Neuronal stem cell (in vitro differentiated cells): ENCODE measurements at regions not wholly inside any gene's neighbourhood (a gene's known extent, or its start where the extent isn't known, plus 50 kb on each side); places are given as distances from the start of the nearest gene placed in this dataset.
A peak's percentile ranks its signal among the peaks of the same experiment; 100 is the strongest.

Experiments
- DNase-seq: peaks from one replicate; pipeline ENCODE4 v3.0.0-alpha.2; 2013; ENCODE audit warnings: low spot score
- H2AFZ ChIP-seq: one replicate; pipeline ENCODE4 v1.6.1; 2013; ENCODE audit warnings: mild to moderate bottlenecking, low read length, inconsistent platforms
- H2AK5ac ChIP-seq: 2 replicates; pipeline ENCODE4 v1.6.1; 2013; ENCODE audit warnings: low read depth, mild to moderate bottlenecking, inconsistent platforms, low read length, moderate library complexity, mixed read lengths
- H2BK120ac ChIP-seq: 2 replicates; pipeline ENCODE4 v1.6.1; 2013; ENCODE audit warnings: low read depth, mild to moderate bottlenecking, inconsistent platforms, low read length, moderate library complexity, mixed read lengths
- H2BK12ac ChIP-seq: one replicate; pipeline ENCODE4 v1.6.1; 2013; ENCODE audit warnings: low read length, inconsistent platforms
- H2BK15ac ChIP-seq: 2 replicates; pipeline ENCODE4 v1.6.1; 2013; ENCODE audit warnings: mild to moderate bottlenecking, low read length, inconsistent platforms, mixed read lengths
- H2BK5ac ChIP-seq: one replicate; pipeline ENCODE4 v1.6.1; 2013; ENCODE audit warnings: inconsistent platforms, mild to moderate bottlenecking, low read length, moderate library complexity
- H3K14ac ChIP-seq: one replicate; pipeline ENCODE4 v1.6.1; 2013; ENCODE audit warnings: low read length, inconsistent platforms
- H3K18ac ChIP-seq: 2 replicates; pipeline ENCODE4 v1.6.1; 2013; ENCODE audit warnings: low read length, inconsistent platforms
- H3K23ac ChIP-seq: 2 replicates; pipeline ENCODE4 v1.6.1; 2013; ENCODE audit warnings: low read depth, mild to moderate bottlenecking, mixed read lengths, low read length, inconsistent platforms; ENCODE audit not compliant: poor library complexity
- H3K27ac ChIP-seq: replicated peaks from 3 replicates; pipeline ENCODE4 v1.5.1; 2013; ENCODE audit warnings: low read length, inconsistent platforms
- H3K27me3 ChIP-seq, 3 experiments: 2 replicates each; pipeline ENCODE4 v1.6.1; 2013; ENCODE audit warnings: low read length in 3 of 3, mild to moderate bottlenecking in 2 of 3, inconsistent platforms in 1 of 3, low read depth in 1 of 3, mixed read lengths in 1 of 3, moderate library complexity in 1 of 3; ENCODE audit not compliant: control insufficient read depth in 3 of 3, insufficient read depth in 3 of 3
- H3K36me3 ChIP-seq, 2 donors: replicated peaks in 1 of 2; 2 replicates each; pipeline ENCODE4 v1.6.1; 2013; ENCODE audit warnings: low read length in 2 of 2; ENCODE audit not compliant: control insufficient read depth in 2 of 2, insufficient read depth in 2 of 2
- H3K4ac ChIP-seq: 2 replicates; pipeline ENCODE4 v1.6.1; 2013; ENCODE audit warnings: inconsistent platforms, mild to moderate bottlenecking, low read length, moderate library complexity
- H3K4me1 ChIP-seq, 2 donors: 1 replicate in 1 of 2; 2 replicates in 1 of 2; pipeline ENCODE4 v1.6.1; 2013; ENCODE audit warnings: low read length in 2 of 2, low read depth in 1 of 2; ENCODE audit not compliant: control insufficient read depth in 2 of 2, insufficient read depth in 1 of 2
- H3K4me2 ChIP-seq: one replicate; pipeline ENCODE4 v1.6.1; 2013; ENCODE audit warnings: mild to moderate bottlenecking, low read length, inconsistent platforms; ENCODE audit not compliant: insufficient read depth, poor library complexity, severe bottlenecking
- H3K4me3 ChIP-seq, 2 donors: 2 replicates each; pipeline ENCODE4 v1.5.1; 2013; ENCODE audit warnings: low read length in 2 of 2, mild to moderate bottlenecking in 2 of 2, inconsistent platforms in 1 of 2, moderate library complexity in 1 of 2
- H3K79me1 ChIP-seq: one replicate; pipeline ENCODE4 v1.6.1; 2013; ENCODE audit warnings: low read depth, mild to moderate bottlenecking, inconsistent platforms, low read length, moderate library complexity
- H3K9ac ChIP-seq: one replicate; pipeline ENCODE4 v1.6.1; 2013; ENCODE audit warnings: mild to moderate bottlenecking, low read depth, low read length, inconsistent platforms; ENCODE audit not compliant: poor library complexity
- H3K9me3 ChIP-seq, 2 donors: replicated peaks in 1 of 2; 2 replicates each; pipeline versions ENCODE3 to v1.6.1; 2013; ENCODE audit warnings: low read length in 2 of 2, mild to moderate bottlenecking in 2 of 2, inconsistent platforms in 1 of 2, low read depth in 1 of 2, mixed read lengths in 1 of 2, moderate library complexity in 1 of 2; ENCODE audit not compliant: control insufficient read depth in 2 of 2, insufficient read depth in 1 of 2
- H4K8ac ChIP-seq: one replicate; pipeline ENCODE4 v1.6.1; 2013; ENCODE audit warnings: low read depth, mild to moderate bottlenecking, inconsistent platforms, low read length, moderate library complexity
- H4K91ac ChIP-seq: one replicate; pipeline ENCODE4 v1.6.1; 2013; ENCODE audit warnings: low read length, low read depth, mild to moderate bottlenecking, inconsistent platforms; ENCODE audit not compliant: poor library complexity
- WGBS, 2 donors: extraction: QIAGEN DNeasy Blood & Tissue Kit; methylation state at CpG; one replicate each; pipeline ENCODE4 v1.1.7; 2013; ENCODE audit warnings: missing lambda C conversion rate in 2 of 2, mixed read lengths in 1 of 2; ENCODE audit not compliant: insufficient read length in 2 of 2, insufficient replicate concordance in 1 of 2; ENCODE audit errors: extremely low coverage in 2 of 2; 5-methylcytosine and 5-hydroxymethylcytosine counted together

DNA sequence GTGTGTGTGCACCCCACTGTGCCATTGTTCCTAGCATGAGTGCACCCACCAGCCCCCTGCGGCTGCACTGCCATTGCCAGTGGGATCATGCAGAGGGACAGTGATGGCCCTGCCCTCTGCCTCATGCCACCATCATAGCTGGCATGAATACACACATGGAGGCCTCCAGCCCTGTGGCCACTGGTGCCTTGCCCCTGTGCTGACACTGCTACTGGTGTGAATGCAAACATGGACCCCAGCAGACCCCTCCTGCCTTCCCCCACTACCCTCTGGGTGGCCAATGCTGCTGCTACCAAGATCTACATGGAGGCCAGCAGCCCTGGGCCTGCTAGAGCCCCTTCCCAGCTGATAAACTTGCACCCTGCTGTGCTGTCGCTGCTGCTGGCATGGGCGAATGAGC is 995.5 kb upstream of the GOT2 start:
- Histone ChIP-seq H4K8ac (no peak overlapping the region), H2AFZ (no peak overlapping the region), H2BK15ac (no peak overlapping the region), H3K4me1 (no peaks in the 10 kb centered on the region), H3K14ac (peak overlapping the region; percentile 14), H3K23ac (no peak overlapping the region), H3K79me1 (no peaks in the 10 kb centered on the region), H3K27ac (no peak overlapping the region), H2BK12ac (no peak overlapping the region), H3K4ac (no peak overlapping the region), H3K4me3 (no peak overlapping the region), H4K91ac (no peak overlapping the region), H3K27me3 (no peaks in the 10 kb centered on the region), H3K4me2 (no peak overlapping the region), H3K36me3 (no peaks in the 10 kb centered on the region), H2BK120ac (no peak overlapping the region), H3K9ac (peak overlapping the region; percentile 34), H2AK5ac (no peak overlapping the region), H3K9me3 (no peaks in the 10 kb centered on the region), H3K18ac (peak overlapping the region; percentile 63), H2BK5ac (no peak overlapping the region)
- WGBS, 2 donors: no CpG with 5 or more reads among the region's 3 CpGs
- no peak for DNase-seq

DNA sequence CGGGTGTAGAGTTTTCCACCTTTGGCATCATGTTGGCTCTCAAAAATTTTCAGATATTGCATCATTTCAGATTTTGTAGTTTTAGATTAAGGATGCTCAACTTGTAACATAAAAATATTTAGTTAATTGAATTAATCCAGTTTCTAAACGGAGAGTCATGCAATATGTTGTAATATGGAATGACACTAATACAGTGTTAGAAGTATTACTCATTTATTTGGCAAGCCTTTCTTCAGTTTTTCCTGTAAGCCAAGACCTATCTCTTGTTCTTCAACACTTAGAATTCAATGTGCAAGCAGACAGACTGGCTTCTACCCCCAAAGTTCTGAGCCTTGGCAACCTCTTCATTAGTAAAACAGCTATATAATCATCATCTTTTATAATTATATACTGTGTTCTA is 985.0 kb upstream of the GOT2 start:
- Histone ChIP-seq H3K79me1 (no peaks in the 10 kb centered on the region), H2BK5ac (no peak overlapping the region), H3K27ac (no peak overlapping the region), H2BK120ac (no peak overlapping the region), H2AK5ac (no peak overlapping the region), H3K9me3 (no peaks in the 10 kb centered on the region), H3K4me1 (no peaks in the 10 kb centered on the region), H3K27me3 (no peaks in the 10 kb centered on the region), H3K9ac (no peak overlapping the region), H4K8ac (no peak overlapping the region), H2AFZ (no peak overlapping the region), H3K14ac (no peak overlapping the region), H2BK12ac (no peak overlapping the region), H4K91ac (no peak overlapping the region), H3K18ac (no peak overlapping the region), H3K4me3 (no peak overlapping the region), H2BK15ac (no peak overlapping the region), H3K4ac (no peak overlapping the region), H3K4me2 (no peak overlapping the region), H3K36me3 (no peaks in the 10 kb centered on the region), H3K23ac (no peak overlapping the region)
- no peak for DNase-seq
- no CpG with 5 or more reads among the region's 2 CpGs for WGBS, 2 donors

DNA sequence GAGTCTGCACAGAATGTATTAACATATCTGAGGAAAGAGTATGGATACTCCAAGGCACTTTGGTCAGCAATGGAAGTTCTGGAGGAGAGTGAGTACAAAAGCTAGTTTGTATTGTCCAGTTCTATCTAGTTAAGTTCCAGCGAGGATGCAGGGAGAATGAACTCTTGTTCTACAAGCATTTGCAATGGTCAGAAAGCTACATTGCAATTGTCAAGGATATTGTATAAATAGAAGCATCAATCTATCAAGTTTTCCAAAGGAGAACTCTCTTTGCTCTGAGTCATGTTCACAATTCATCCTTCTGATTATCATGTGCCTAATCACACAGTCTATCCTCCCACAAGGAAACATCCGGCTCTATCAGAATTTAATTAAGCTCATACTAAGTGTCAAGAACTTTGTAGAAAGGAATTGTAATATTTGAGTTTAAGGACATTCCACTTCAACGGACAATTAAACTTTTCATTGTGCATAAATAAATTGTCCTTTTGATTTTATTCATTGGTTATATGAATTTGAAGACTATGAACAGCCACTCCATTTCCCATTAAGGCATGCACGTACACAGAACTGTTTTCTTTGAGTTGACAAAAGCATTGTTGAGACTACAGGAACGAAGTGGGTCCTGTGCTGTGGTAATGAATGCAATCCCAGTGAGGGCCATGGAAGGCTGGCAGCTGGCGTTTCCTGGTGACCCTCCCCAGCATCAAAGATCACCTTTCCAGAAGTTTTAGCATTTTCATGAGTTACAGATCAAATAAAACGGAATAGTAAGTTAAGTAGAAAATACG is 973.5 kb upstream of the GOT2 start:
- Histone ChIP-seq H3K4me2 (no peak overlapping the region), H2BK120ac (no peak overlapping the region), H3K14ac (no peak overlapping the region), H3K9ac (no peak overlapping the region), H2BK15ac (no peak overlapping the region), H2BK12ac (no peak overlapping the region), H3K27me3 (no peaks in the 10 kb centered on the region), H3K4me1 (peaks cover 0 to 1% of the 10 kb centered on the region in 2 donors), H2BK5ac (no peak overlapping the region), H3K4me3 (no peak overlapping the region), H3K9me3 (peaks cover 0 to 2% of the 10 kb centered on the region in 2 donors), H3K79me1 (no peaks in the 10 kb centered on the region), H4K8ac (no peak overlapping the region), H3K23ac (no peak overlapping the region), H2AFZ (peak overlapping the region; percentile 38), H2AK5ac (no peak overlapping the region), H3K27ac (no peak overlapping the region), H3K4ac (no peak overlapping the region), H3K18ac (no peak overlapping the region), H4K91ac (no peak overlapping the region), H3K36me3 (no peaks in the 10 kb centered on the region)
- DNase-seq: no peak
- WGBS, 2 donors: no CpG with 5 or more reads among the region's 8 CpGs

DNA sequence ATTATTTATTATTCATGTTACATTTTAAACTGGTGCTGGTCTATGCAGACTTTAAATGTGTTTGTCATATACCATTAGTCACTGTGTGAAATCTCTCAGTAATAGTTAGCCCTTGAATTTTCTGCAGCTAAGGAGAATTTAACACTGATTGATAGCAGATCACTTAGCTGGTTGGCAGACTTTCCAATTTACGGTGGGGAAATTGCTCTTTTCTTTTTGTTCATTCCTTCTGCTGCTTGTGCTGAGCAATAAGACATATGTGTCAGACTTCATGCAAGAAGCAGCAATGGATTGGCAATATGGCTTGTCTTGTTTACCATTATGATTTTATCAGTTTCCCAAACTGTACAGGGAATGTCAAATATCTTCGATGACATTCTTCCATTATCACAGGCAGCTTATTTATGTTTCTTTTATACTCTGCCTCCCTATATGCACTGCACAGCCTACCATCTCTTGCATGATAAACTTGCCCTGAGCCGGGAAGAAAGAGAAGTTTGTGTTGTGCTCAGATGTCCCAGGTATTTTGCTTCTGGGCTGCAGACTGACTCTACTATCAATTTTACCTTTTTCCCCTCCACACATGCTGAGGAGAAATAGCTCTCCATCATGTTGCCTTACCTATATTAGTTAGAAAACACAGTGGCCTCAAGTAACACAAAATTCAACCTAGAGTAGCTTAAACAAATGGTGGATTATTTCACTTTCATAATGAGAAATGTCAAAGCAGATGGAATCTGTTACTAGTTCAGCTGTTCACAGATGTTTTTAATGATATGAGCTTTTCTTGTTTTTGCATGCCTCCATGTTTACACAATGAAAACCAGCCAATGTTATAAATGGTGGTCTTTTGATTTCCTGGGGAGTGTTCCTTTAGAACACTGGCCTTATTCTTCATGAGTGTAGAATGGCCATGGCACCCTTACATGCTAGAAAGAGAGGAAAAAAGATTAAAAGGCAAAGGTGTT is 968.1 kb upstream of the GOT2 start:
- WGBS, 2 donors: no CpG with 5 or more reads among the region's 3 CpGs
- no peak overlapping the region for H2AK5ac ChIP-seq
- H3K4me2 ChIP-seq: no peak overlapping the region
- no peak overlapping the region for H4K91ac ChIP-seq
- H3K4ac ChIP-seq: no peak overlapping the region
- H3K27ac ChIP-seq: no peak overlapping the region
- H2BK15ac ChIP-seq: no peak overlapping the region
- no peaks in the 10 kb centered on the region for H3K36me3 ChIP-seq
- H3K9ac ChIP-seq: no peak overlapping the region
- H3K18ac ChIP-seq: no peak overlapping the region
- no peak overlapping the region for H4K8ac ChIP-seq
- no peak overlapping the region for H3K14ac ChIP-seq
- no peak for DNase-seq
- no peak overlapping the region for H2BK120ac ChIP-seq
- H2BK5ac ChIP-seq: no peak overlapping the region
- H3K4me3 ChIP-seq: no peak overlapping the region
- H3K9me3 ChIP-seq: no peaks in the 10 kb centered on the region
- no peak overlapping the region for H2AFZ ChIP-seq
- H2BK12ac ChIP-seq: no peak overlapping the region
- H3K79me1 ChIP-seq: no peaks in the 10 kb centered on the region
- H3K4me1 ChIP-seq: no peaks in the 10 kb centered on the region
- no peaks in the 10 kb centered on the region for H3K27me3 ChIP-seq
- H3K23ac ChIP-seq: no peak overlapping the region
